ENCODE measurements at regions not wholly inside any gene's neighbourhood (a gene's known extent, or its start where the extent isn't known, plus 50 kb on each side); places are given as distances from the start of the nearest gene placed in this dataset.

- Histone ChIP-seq H2BK120ac (ENCODE audit: low read depth, low read length) (no peak overlapping the region), H4K8ac (ENCODE audit: low read depth, low read length) (no peak overlapping the region), H3K4me2 (ENCODE audit: insufficient read depth, low read length, poor library complexity, severe bottlenecking) (no peak overlapping the region), H3K4ac (ENCODE audit: low read length) (no peak overlapping the region), H2AK5ac (ENCODE audit: low read depth, low read length) (no peak overlapping the region), H4K91ac (ENCODE audit: low read depth, low read length, poor library complexity) (no peak overlapping the region), H3K18ac (ENCODE audit: low read length) (no peak overlapping the region), H3K9me3 (replicated peaks in 1 of 2; ENCODE audit: control insufficient read depth in 2 of 2, insufficient read depth in 1 of 2, low read depth in 1 of 2, low read length in 2 of 2) (no peaks in the 10 kb centered on the region), H3K9ac (ENCODE audit: low read depth, low read length, poor library complexity) (no peak overlapping the region), H3K27me3 (ENCODE audit: control insufficient read depth in 3 of 3, insufficient read depth in 3 of 3, low read depth in 1 of 3, low read length in 3 of 3) (no peaks in the 10 kb centered on the region), H3K14ac (ENCODE audit: low read length) (no peak overlapping the region), H3K79me1 (ENCODE audit: low read depth, low read length) (no peaks in the 10 kb centered on the region), H3K23ac (ENCODE audit: low read depth, low read length, poor library complexity) (no peak overlapping the region), H2BK15ac (ENCODE audit: low read length) (no peak overlapping the region), H3K4me3 (ENCODE audit: low read length in 2 of 2) (no peak overlapping the region), H2AFZ (ENCODE audit: low read length) (no peak overlapping the region), H3K4me1 (ENCODE audit: control insufficient read depth in 2 of 2, insufficient read depth in 1 of 2, low read depth in 1 of 2, low read length in 2 of 2) (peaks cover 0 to 2% of the 10 kb centered on the region in 2 donors), H3K36me3 (replicated peaks in 1 of 2; ENCODE audit: control insufficient read depth in 2 of 2, insufficient read depth in 2 of 2, low read length in 2 of 2) (no peaks in the 10 kb centered on the region), H3K27ac (replicated peaks; ENCODE audit: low read length) (no peak overlapping the region), H2BK5ac (ENCODE audit: low read length) (no peak overlapping the region), H2BK12ac (ENCODE audit: low read length) (no peak overlapping the region)
- WGBS, 2 donors (ENCODE audit: extremely low coverage in 2 of 2, insufficient read length in 2 of 2, insufficient replicate concordance in 1 of 2) = no CpG with 5 or more reads among the region's 1 CpG
- DNase-seq (ENCODE audit: low spot score) = no peak
These were observed 100.1 kb upstream of the UXS1 start for GRCh38 chr2:106294182-106294581.

GRCh38 chr2:106293271-106293783 is 99.2 kb upstream of the UXS1 start:
- Histone ChIP-seq H3K79me1 (ENCODE audit: low read depth, low read length) (no peaks in the 10 kb centered on the region), H3K4me3 (ENCODE audit: low read length in 2 of 2) (no peak overlapping the region), H2BK5ac (ENCODE audit: low read length) (no peak overlapping the region), H2AFZ (ENCODE audit: low read length) (no peak overlapping the region), H4K8ac (ENCODE audit: low read depth, low read length) (no peak overlapping the region), H2AK5ac (ENCODE audit: low read depth, low read length) (no peak overlapping the region), H3K27ac (replicated peaks; ENCODE audit: low read length) (no peak overlapping the region), H2BK15ac (ENCODE audit: low read length) (no peak overlapping the region), H2BK12ac (ENCODE audit: low read length) (no peak overlapping the region), H3K23ac (ENCODE audit: low read depth, low read length, poor library complexity) (no peak overlapping the region), H3K36me3 (replicated peaks in 1 of 2; ENCODE audit: control insufficient read depth in 2 of 2, insufficient read depth in 2 of 2, low read length in 2 of 2) (no peaks in the 10 kb centered on the region), H3K4ac (ENCODE audit: low read length) (no peak overlapping the region), H4K91ac (ENCODE audit: low read depth, low read length, poor library complexity) (no peak overlapping the region), H3K14ac (ENCODE audit: low read length) (no peak overlapping the region), H3K9ac (ENCODE audit: low read depth, low read length, poor library complexity) (no peak overlapping the region), H3K9me3 (replicated peaks in 1 of 2; ENCODE audit: control insufficient read depth in 2 of 2, insufficient read depth in 1 of 2, low read depth in 1 of 2, low read length in 2 of 2) (no peaks in the 10 kb centered on the region), H3K27me3 (ENCODE audit: control insufficient read depth in 3 of 3, insufficient read depth in 3 of 3, low read depth in 1 of 3, low read length in 3 of 3) (no peaks in the 10 kb centered on the region), H2BK120ac (ENCODE audit: low read depth, low read length) (no peak overlapping the region), H3K4me2 (ENCODE audit: insufficient read depth, low read length, poor library complexity, severe bottlenecking) (no peak overlapping the region), H3K4me1 (ENCODE audit: control insufficient read depth in 2 of 2, insufficient read depth in 1 of 2, low read depth in 1 of 2, low read length in 2 of 2) (peaks cover 0 to 2% of the 10 kb centered on the region in 2 donors), H3K18ac (ENCODE audit: low read length) (no peak overlapping the region)
- no CpG with 5 or more reads among the region's 2 CpGs for WGBS, 2 donors (ENCODE audit: extremely low coverage in 2 of 2, insufficient read length in 2 of 2, insufficient replicate concordance in 1 of 2)
- no peak for DNase-seq (ENCODE audit: low spot score)

- Histone ChIP-seq H3K18ac (ENCODE audit: low read length) (no peak overlapping the region), H2AFZ (ENCODE audit: low read length) (no peak overlapping the region), H3K27me3 (ENCODE audit: control insufficient read depth in 3 of 3, insufficient read depth in 3 of 3, low read depth in 1 of 3, low read length in 3 of 3) (no peaks in the 10 kb centered on the region), H3K9me3 (replicated peaks in 1 of 2; ENCODE audit: control insufficient read depth in 2 of 2, insufficient read depth in 1 of 2, low read depth in 1 of 2, low read length in 2 of 2) (no peaks in the 10 kb centered on the region), H3K9ac (ENCODE audit: low read depth, low read length, poor library complexity) (no peak overlapping the region), H3K4ac (ENCODE audit: low read length) (no peak overlapping the region), H2BK120ac (ENCODE audit: low read depth, low read length) (no peak overlapping the region), H3K27ac (replicated peaks; ENCODE audit: low read length) (no peak overlapping the region), H2BK15ac (ENCODE audit: low read length) (no peak overlapping the region), H3K4me1 (ENCODE audit: control insufficient read depth in 2 of 2, insufficient read depth in 1 of 2, low read depth in 1 of 2, low read length in 2 of 2) (peaks cover 0 to 2% of the 10 kb centered on the region in 2 donors), H3K23ac (ENCODE audit: low read depth, low read length, poor library complexity) (no peak overlapping the region), H3K36me3 (replicated peaks in 1 of 2; ENCODE audit: control insufficient read depth in 2 of 2, insufficient read depth in 2 of 2, low read length in 2 of 2) (no peaks in the 10 kb centered on the region), H3K79me1 (ENCODE audit: low read depth, low read length) (no peaks in the 10 kb centered on the region), H2BK12ac (ENCODE audit: low read length) (no peak overlapping the region), H3K4me3 (ENCODE audit: low read length in 2 of 2) (no peak overlapping the region), H2BK5ac (ENCODE audit: low read length) (no peak overlapping the region), H3K14ac (ENCODE audit: low read length) (no peak overlapping the region), H4K91ac (ENCODE audit: low read depth, low read length, poor library complexity) (no peak overlapping the region), H4K8ac (ENCODE audit: low read depth, low read length) (no peak overlapping the region), H3K4me2 (ENCODE audit: insufficient read depth, low read length, poor library complexity, severe bottlenecking) (no peak overlapping the region), H2AK5ac (ENCODE audit: low read depth, low read length) (no peak overlapping the region)
- no CpG with 5 or more reads among the region's 3 CpGs for WGBS, 2 donors (ENCODE audit: extremely low coverage in 2 of 2, insufficient read length in 2 of 2, insufficient replicate concordance in 1 of 2)
- DNase-seq (ENCODE audit: low spot score) = no peak
These were observed 98.5 kb upstream of the UXS1 start for GRCh38 chr2:106292627-106293026.

GRCh38 chr2:106288873-106289272 is 94.8 kb upstream of the UXS1 start:
- Histone ChIP-seq H2BK5ac (ENCODE audit: low read length) (no peak overlapping the region), H3K23ac (ENCODE audit: low read depth, low read length, poor library complexity) (no peak overlapping the region), H3K4me3 (ENCODE audit: low read length in 2 of 2) (no peak overlapping the region), H3K9me3 (replicated peaks in 1 of 2; ENCODE audit: control insufficient read depth in 2 of 2, insufficient read depth in 1 of 2, low read depth in 1 of 2, low read length in 2 of 2) (peaks cover 0 to 5% of the 10 kb centered on the region in 2 donors), H3K4ac (ENCODE audit: low read length) (no peak overlapping the region), H3K4me2 (ENCODE audit: insufficient read depth, low read length, poor library complexity, severe bottlenecking) (no peak overlapping the region), H3K9ac (ENCODE audit: low read depth, low read length, poor library complexity) (no peak overlapping the region), H3K18ac (ENCODE audit: low read length) (no peak overlapping the region), H4K8ac (ENCODE audit: low read depth, low read length) (no peak overlapping the region), H3K36me3 (replicated peaks in 1 of 2; ENCODE audit: control insufficient read depth in 2 of 2, insufficient read depth in 2 of 2, low read length in 2 of 2) (no peaks in the 10 kb centered on the region), H3K27me3 (ENCODE audit: control insufficient read depth in 3 of 3, insufficient read depth in 3 of 3, low read depth in 1 of 3, low read length in 3 of 3) (no peaks in the 10 kb centered on the region), H3K4me1 (ENCODE audit: control insufficient read depth in 2 of 2, insufficient read depth in 1 of 2, low read depth in 1 of 2, low read length in 2 of 2) (peaks cover 2 to 17% of the 10 kb centered on the region in 2 donors), H2AK5ac (ENCODE audit: low read depth, low read length) (no peak overlapping the region), H3K79me1 (ENCODE audit: low read depth, low read length) (no peaks in the 10 kb centered on the region), H4K91ac (ENCODE audit: low read depth, low read length, poor library complexity) (no peak overlapping the region), H2BK15ac (ENCODE audit: low read length) (no peak overlapping the region), H3K14ac (ENCODE audit: low read length) (no peak overlapping the region), H3K27ac (replicated peaks; ENCODE audit: low read length) (no peak overlapping the region), H2AFZ (ENCODE audit: low read length) (no peak overlapping the region), H2BK120ac (ENCODE audit: low read depth, low read length) (no peak overlapping the region), H2BK12ac (ENCODE audit: low read length) (no peak overlapping the region)
- no CpG with 5 or more reads among the region's 9 CpGs for WGBS, 2 donors (ENCODE audit: extremely low coverage in 2 of 2, insufficient read length in 2 of 2, insufficient replicate concordance in 1 of 2)
- no peak for DNase-seq (ENCODE audit: low spot score)
